ENCODE measurements at regions not wholly inside any gene's neighbourhood (a gene's known extent, or its start where the extent isn't known, plus 50 kb on each side); places are given as distances from the start of the nearest gene placed in this dataset.

DNA sequence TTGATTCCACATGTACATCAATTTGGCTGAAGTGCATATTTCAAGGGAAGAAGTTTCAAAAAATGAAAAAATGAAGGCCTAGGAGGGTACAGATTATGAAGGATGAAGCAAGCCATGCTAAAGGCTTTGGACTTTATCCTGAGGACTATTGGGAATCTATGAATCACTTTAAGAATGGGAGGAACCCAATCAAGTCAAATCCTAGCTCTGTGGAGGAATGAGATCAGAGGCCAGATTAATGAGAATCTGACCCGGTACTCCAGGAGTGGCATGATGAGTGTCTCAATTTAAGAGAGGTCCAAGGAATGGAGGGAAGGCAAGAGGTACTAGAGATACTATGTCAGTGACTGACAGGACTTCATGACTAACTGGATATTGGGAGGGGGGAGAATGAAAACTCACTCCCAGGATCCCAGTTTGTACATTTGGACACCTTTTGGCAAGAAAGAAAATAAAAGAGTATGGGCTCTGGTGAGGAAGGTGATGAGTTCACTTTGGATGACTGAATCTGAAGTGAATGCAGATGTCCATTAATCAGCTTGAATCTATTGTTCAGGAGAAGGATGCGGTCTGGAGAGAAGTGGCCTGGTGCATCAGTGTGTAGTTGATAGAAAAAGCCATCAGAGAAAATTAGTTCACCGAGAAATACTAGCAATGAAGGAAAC, 349.0 kb downstream of the EFNB2 start:
- Mint-ChIP-seq H3K27me3 (peaks cover 0 to 16% (median 8%) of the 10 kb centered on the region in 5 donors), H3K4me3 (no peak overlapping the region), H3K4me1 (no peaks in the 10 kb centered on the region), H3K9me3 (peaks cover 0 to 23% (median 0%) of the 10 kb centered on the region in 9 donors), H3K27ac (no peak overlapping the region), H3K36me3 (no peaks in the 10 kb centered on the region)
- POLR2A ChIA-PET = no interaction called here
- ATAC-seq = no peak
- no peak for DNase-seq

DNA sequence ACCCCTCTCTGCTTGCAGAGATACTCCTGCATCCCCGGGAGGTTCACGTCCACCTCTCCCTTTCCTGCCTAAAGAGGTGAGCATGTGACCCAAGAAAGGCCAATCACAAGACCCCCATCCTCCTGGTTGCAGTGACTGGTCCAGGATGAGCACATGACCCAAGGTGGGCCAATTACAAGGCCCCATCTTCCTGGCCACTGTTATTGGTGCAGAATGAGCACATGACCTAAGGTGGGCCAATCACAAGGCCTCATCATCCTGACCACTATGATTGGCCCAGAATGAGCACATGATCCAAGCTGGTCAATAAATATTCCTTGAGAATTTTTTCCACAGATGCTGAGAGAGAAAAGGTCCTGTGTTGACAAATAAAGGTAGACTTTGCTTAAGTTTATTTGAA, 350.7 kb downstream of the EFNB2 start:
- no peak overlapping the region for H3K27ac Mint-ChIP-seq
- H3K9me3 Mint-ChIP-seq = peaks cover 0 to 24% (median 0%) of the 10 kb centered on the region in 9 donors
- H3K27me3 Mint-ChIP-seq = peaks cover 0 to 16% (median 8%) of the 10 kb centered on the region in 5 donors
- no peaks in the 10 kb centered on the region for H3K36me3 Mint-ChIP-seq
- ATAC-seq (no peak), DNase-seq (no peak)
- no peak overlapping the region for H3K4me3 Mint-ChIP-seq
- POLR2A ChIA-PET = no interaction called here
- no peaks in the 10 kb centered on the region for H3K4me1 Mint-ChIP-seq

DNA sequence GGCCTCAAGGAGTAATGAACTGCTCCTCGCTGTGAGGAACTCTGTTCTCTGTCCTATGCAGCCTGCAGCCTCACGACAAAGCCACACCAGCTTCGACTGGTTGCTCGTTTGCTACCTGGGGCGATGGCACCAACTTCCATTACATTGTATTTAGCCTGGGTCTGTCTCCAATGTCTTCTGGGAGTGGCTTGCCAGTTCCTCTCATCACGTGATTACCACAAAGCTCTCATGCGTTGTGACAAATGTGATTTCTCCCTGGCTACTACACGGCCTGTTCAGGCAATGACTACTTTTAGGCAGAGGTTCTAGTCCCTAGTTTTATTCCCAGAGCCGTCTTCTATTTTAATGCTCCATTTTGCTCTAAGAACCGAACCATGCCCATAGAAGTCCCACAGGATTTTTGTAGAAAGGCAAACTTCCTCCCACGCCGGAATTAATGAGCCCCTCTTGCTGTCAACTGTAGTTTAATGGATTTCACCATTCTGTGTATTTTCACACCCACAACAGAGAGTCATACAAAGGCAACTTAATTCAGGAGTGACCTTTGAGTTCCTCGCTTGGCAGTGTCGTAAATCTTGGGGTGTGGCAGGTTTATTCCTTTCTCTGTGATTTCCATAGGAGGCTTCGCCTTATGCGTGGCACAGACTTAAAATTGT, 351.9 kb downstream of the EFNB2 start:
- Mint-ChIP-seq H3K27ac (no peak overlapping the region), H3K4me1 (no peaks in the 10 kb centered on the region), H3K4me3 (no peak overlapping the region), H3K9me3 (peaks cover 0 to 21% (median 0%) of the 10 kb centered on the region in 9 donors), H3K36me3 (no peaks in the 10 kb centered on the region), H3K27me3 (peaks cover 0 to 16% (median 8%) of the 10 kb centered on the region in 5 donors)
- POLR2A ChIA-PET = no interaction called here
- ATAC-seq = no peak
- no peak for DNase-seq

DNA sequence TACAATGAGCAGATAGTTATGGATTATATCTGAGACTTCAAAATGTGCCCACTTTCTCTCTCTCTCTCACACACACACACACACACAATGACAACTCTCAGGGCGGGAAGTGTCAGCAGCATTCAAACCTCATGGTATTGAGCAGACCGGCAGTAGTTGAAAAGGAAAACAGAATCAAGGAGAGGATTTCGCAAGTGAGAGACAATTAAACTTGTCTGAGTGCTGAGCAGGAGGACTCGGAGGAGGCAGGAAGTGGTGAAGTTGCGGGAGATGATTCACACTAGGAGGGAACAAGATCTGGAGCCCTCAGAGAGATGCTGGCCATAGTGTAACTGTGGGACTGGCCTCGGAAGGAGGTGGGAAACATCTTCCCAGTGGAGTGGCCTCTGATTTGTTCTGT, 353.1 kb downstream of the EFNB2 start:
- Mint-ChIP-seq H3K27ac (no peak overlapping the region), H3K36me3 (no peaks in the 10 kb centered on the region), H3K9me3 (peaks cover 0 to 21% (median 0%) of the 10 kb centered on the region in 9 donors), H3K27me3 (peaks cover 0 to 13% (median 7%) of the 10 kb centered on the region in 5 donors), H3K4me1 (no peaks in the 10 kb centered on the region), H3K4me3 (no peak overlapping the region)
- DNase-seq = no peak
- no peak for ATAC-seq
- POLR2A ChIA-PET = no interaction called here

DNA sequence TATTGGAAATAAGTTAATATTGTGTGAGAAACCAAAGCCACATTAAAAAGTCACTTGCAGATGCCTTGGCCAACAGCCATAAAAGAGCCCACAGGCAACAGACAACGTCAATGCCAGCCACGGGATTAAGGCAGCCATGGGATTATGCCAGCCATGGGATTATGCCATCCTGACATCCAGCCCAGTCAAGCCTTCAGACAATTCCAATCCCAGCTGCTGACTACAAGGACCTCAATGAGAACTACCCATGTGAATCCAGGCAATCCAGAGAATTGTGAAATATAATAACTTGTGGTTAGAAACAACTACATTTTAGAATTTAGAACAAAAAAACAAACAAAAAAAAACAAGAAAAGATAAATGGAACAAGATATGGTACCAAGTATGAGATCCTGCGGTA, 356.6 kb downstream of the EFNB2 start:
- ATAC-seq (no peak), DNase-seq (no peak)
- H3K4me1 Mint-ChIP-seq = no peaks in the 10 kb centered on the region
- H3K9me3 Mint-ChIP-seq = peaks cover 0 to 4% (median 0%) of the 10 kb centered on the region in 9 donors
- H3K27me3 Mint-ChIP-seq = peaks cover 0 to 4% (median 0%) of the 10 kb centered on the region in 5 donors
- H3K36me3 Mint-ChIP-seq = no peaks in the 10 kb centered on the region
- POLR2A ChIA-PET = no interaction called here
- H3K27ac Mint-ChIP-seq = no peak overlapping the region
- H3K4me3 Mint-ChIP-seq = no peak overlapping the region

DNA sequence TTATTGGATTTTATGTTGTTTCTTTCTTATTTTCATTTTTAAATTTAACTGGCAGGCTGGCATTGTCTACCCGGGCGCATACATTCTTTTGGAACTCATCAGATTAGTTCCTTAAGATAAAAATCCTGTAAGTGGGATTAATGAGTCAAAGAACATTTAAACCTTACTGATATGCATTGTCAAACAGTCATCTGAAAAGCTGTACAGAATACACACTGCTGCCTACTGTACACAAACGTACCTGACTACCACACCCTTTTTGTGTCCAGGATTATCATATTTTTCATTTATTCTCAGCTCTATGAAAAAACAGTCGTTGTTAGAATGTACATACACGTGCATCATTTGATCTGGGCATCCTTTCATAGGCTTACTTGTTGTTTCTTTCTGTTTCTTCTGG, 358.3 kb downstream of the EFNB2 start:
- Mint-ChIP-seq H3K27ac (no peak overlapping the region), H3K9me3 (peaks cover 0 to 4% (median 0%) of the 10 kb centered on the region in 9 donors), H3K27me3 (peaks cover 0 to 8% (median 0%) of the 10 kb centered on the region in 5 donors), H3K4me1 (no peaks in the 10 kb centered on the region), H3K36me3 (no peaks in the 10 kb centered on the region), H3K4me3 (no peak overlapping the region)
- POLR2A ChIA-PET = no interaction called here
- ATAC-seq (no peak), DNase-seq (no peak)

DNA sequence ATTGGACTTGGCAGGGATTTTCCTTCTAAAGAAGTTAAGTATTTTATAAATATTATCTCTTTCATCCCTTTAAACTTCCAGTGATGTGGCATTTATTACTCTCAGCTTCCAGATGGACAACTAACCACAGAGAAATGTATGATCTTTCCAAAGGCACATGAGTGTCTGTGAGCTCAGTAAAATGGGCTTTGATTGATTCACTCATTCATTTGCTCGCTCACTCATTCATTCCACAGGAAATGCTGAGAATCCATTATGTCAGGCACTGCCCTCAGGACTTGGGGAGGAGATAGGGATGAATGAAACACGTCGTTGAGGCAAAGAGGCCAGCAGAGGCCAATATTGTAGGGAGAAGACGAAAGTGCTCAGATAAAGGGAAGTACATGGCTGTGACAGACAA, 359.3 kb downstream of the EFNB2 start:
- Mint-ChIP-seq H3K4me1 (no peaks in the 10 kb centered on the region), H3K9me3 (no peaks in the 10 kb centered on the region), H3K36me3 (no peaks in the 10 kb centered on the region), H3K27ac (no peak overlapping the region), H3K27me3 (peaks cover 0 to 8% (median 0%) of the 10 kb centered on the region in 5 donors), H3K4me3 (no peak overlapping the region)
- no peak for ATAC-seq
- POLR2A ChIA-PET = no interaction called here
- DNase-seq = no peak

DNA sequence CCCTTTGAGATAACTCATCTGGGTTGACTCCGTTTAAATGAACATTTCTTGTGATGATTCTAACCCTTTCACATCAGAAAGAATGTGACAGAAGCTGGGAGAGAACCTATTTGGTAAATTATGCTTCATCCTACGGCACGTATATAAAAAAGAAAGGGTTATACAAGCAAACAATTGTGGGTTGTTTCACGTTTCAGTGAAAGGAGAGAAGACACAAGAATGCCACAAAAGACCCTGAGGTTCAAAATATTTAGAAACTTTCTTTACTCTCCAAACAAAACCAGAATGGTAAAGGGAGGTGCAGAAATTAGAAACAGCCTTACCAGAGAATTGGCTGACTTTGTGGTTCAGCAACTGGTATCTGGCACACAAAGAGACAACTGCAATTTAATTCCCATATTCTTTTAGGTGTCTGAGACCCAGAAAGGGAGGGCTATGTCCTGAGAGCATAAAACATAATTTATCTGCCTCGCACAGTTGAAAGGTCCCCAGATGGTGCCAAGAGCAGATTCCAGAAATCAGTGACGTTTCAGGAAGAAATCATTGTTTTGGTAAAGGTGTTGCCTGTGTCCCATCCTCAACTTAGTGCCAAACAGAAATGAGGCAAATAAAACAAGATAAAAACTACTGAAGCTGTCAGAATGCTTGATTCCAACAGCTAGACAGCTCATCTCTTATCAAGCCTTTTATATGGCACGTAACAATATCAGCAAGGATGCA, 361.4 kb downstream of the EFNB2 start:
- Mint-ChIP-seq H3K27ac (no peak overlapping the region), H3K36me3 (no peaks in the 10 kb centered on the region), H3K9me3 (no peaks in the 10 kb centered on the region), H3K4me1 (no peaks in the 10 kb centered on the region), H3K27me3 (peaks cover 0 to 15% (median 6%) of the 10 kb centered on the region in 5 donors), H3K4me3 (no peak overlapping the region)
- no peak for DNase-seq
- POLR2A ChIA-PET = no interaction called here
- ATAC-seq = no peak

DNA sequence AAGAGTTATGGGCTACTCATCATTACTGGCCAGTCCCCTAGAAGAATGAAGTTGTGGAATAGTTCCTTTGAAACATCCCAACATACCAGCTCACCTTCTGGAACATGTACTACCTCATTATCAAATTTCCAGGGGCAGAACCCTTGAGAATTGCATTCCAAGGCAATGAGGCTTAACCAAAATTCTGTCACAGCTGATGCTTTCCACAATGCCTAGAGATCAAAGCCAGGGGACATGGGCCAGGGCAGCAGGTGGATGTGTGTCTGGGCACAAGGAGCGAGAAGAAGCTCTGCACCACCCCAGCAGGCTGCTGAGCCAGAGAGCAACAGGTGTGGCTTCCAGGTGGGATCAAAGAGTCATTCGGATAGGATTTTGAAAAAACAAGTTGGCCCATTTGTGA, 362.1 kb downstream of the EFNB2 start:
- no peak for DNase-seq
- no peak for ATAC-seq
- H3K9me3 Mint-ChIP-seq = no peaks in the 10 kb centered on the region
- POLR2A ChIA-PET = no interaction called here
- peaks cover 0 to 19% (median 6%) of the 10 kb centered on the region in 5 donors for H3K27me3 Mint-ChIP-seq
- H3K36me3 Mint-ChIP-seq = no peaks in the 10 kb centered on the region
- H3K27ac Mint-ChIP-seq = no peak overlapping the region
- no peak overlapping the region for H3K4me3 Mint-ChIP-seq
- H3K4me1 Mint-ChIP-seq = no peaks in the 10 kb centered on the region

DNA sequence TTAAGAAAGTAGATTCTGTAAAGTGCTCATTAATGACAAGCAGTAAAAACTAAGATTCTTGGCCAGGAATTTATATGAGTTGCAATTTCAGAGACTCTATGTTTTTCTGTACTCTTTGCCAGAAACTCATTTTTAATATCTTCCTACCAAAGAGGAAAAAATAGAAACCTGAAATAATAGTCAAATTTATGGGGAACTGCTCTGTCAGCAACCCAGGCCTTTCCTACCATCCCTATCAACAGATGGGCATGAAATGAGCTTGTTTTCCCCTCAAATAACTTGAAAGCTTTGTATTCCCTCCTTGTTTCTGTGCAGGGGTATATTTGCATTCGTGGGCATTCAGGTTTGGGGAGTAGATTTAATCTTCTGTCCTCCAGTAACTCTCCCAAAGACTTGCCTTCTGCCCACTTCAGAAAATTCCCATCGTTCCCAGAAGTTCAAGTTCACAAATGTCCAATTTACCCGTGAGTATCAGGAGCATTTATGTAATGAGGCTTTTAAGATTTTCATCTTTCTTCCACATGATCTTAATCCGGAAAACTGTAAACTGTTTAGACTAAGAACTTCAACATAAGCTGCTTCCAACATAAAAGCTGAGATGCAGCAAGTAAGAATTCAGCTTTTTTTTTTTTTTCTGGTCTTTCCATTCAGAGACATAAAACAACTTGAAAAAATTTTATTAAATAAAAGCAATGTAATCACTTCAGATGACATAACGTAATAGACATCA, 363.1 kb downstream of the EFNB2 start:
- no peak overlapping the region for H3K27ac Mint-ChIP-seq
- no peak for DNase-seq
- H3K9me3 Mint-ChIP-seq = peaks cover 0 to 10% (median 0%) of the 10 kb centered on the region in 9 donors
- H3K4me1 Mint-ChIP-seq = no peaks in the 10 kb centered on the region
- ATAC-seq = no peak
- POLR2A ChIA-PET = no interaction called here
- H3K36me3 Mint-ChIP-seq = no peaks in the 10 kb centered on the region
- no peak overlapping the region for H3K4me3 Mint-ChIP-seq
- peaks cover 0 to 29% (median 9%) of the 10 kb centered on the region in 5 donors for H3K27me3 Mint-ChIP-seq

DNA sequence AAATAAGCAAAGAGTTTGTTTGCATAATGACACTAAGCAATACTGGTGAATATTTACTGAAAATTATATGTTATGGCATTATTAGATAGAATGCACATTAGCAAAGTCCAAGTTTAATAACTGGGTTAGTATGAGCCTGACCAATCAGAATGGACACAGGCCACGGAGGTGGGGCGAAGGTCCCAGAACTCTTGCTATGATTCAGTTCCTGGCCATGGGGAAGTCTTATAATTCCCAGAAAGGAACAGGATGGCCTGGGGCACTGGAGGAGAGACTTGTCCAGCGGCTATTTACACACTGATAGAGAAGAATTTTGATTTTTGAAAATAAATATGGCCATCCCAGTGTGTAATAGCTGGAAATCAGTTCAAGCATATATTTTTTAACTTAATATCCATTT, 372.0 kb downstream of the EFNB2 start:
- ATAC-seq = no peak
- POLR2A ChIA-PET = no interaction called here
- peaks cover 0 to 19% (median 3%) of the 10 kb centered on the region in 5 donors for H3K27me3 Mint-ChIP-seq

DNA sequence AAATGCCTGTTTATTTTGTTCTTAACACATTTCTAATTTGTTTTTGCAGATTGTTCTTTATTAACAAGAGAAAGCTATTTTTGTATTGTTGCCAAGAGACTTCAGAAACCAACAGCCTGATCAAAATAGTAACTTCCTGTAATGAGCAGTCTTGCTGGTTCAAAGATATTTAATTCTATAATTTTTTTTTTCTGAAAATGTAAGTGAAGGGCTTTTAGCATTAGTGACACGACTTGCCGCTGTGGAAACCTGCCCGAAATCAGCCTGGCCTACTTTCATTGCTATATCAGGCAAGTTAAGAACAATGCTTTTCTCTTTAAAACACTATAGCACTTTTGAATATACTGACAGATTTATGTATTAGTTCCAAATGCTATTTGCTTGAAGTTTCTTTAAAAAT, 374.3 kb downstream of the EFNB2 start:
- Mint-ChIP-seq H3K4me1 (no peaks in the 10 kb centered on the region), H3K27ac (no peak overlapping the region), H3K9me3 (peaks cover 0 to 5% (median 0%) of the 10 kb centered on the region in 9 donors), H3K27me3 (peaks cover 0 to 4% (median 0%) of the 10 kb centered on the region in 5 donors), H3K36me3 (no peaks in the 10 kb centered on the region), H3K4me3 (no peak overlapping the region)
- DNase-seq = no peak
- POLR2A ChIA-PET = no interaction called here
- no peak for ATAC-seq

More for the DNA sequence above, 372.0 kb downstream of the EFNB2 start:
- no peak for DNase-seq
- H3K4me3 Mint-ChIP-seq = no peak overlapping the region
- no peak overlapping the region for H3K27ac Mint-ChIP-seq
- no peaks in the 10 kb centered on the region for H3K36me3 Mint-ChIP-seq
- H3K9me3 Mint-ChIP-seq = peaks cover 0 to 16% (median 3%) of the 10 kb centered on the region in 9 donors
- H3K4me1 Mint-ChIP-seq = no peaks in the 10 kb centered on the region

All from naive thymus-derived CD8-positive, alpha-beta T cell (primary cell).